H1 (cell line): ENCODE measurements at regions not wholly inside any gene's neighbourhood (a gene's known extent, or its start where the extent isn't known, plus 50 kb on each side); places are given as distances from the start of the nearest gene placed in this dataset.
"Not testable (repeated sequence)": the region's sequence is repeated elsewhere in the genome, so short reads cannot be mapped to it uniquely, and the experiment has no call there.

Experiments used
- CTCF ChIA-PET: fragments of 300-600 bp; sonication (Branson Sonifier 250); formaldehyde crosslinking; loops from one replicate; lab custom pipeline; 2021; ENCODE audit not compliant: partially characterized antibody; lab: Charles Lee
- POLR2A ChIA-PET: fragments of 300-600 bp; sonication (Branson Sonifier 250); formaldehyde crosslinking; loops from one replicate; lab custom pipeline; 2021; ENCODE audit warnings: inconsistent platforms; ENCODE audit not compliant: partially characterized antibody; lab: Charles Lee
- DNase-seq, 2 experiments: peaks; one replicate each; pipeline versions ENCODE4 v3.0.0 to v3.0.0-alpha.2; 2010 to 2022; ENCODE audit warnings: low spot score in 2 of 2, low read depth in 1 of 2, mixed read lengths in 1 of 2
- FAIRE-seq: peaks from 2 replicates; lab custom pipeline; 2011; peaks lifted over from hg19 to GRCh38; lab: Jason Lieb, UNC
- H2AFZ ChIP-seq: 2 replicates; pipeline ENCODE4 v1.8.1; 2012; ENCODE audit warnings: low read length, inconsistent platforms
- H2AK5ac ChIP-seq: 2 replicates; pipeline ENCODE4 v1.6.1; 2013; ENCODE audit warnings: low read depth, low read length
- H2BK120ac ChIP-seq: replicated peaks from 2 replicates; pipeline ENCODE3; 2013; ENCODE audit warnings: low read depth, low read length, inconsistent platforms
- H2BK12ac ChIP-seq: 2 replicates; pipeline ENCODE4 v1.6.1; 2013; ENCODE audit warnings: low read depth, low read length
- H2BK15ac ChIP-seq: 2 replicates; pipeline ENCODE4 v1.6.1; 2013; ENCODE audit warnings: low read length
- H2BK20ac ChIP-seq: 2 replicates; pipeline ENCODE4 v1.6.1; 2013; ENCODE audit warnings: low read length
- H2BK5ac ChIP-seq: 2 replicates; pipeline ENCODE4 v1.6.1; 2013; ENCODE audit warnings: low read depth, low read length
- H3K14ac ChIP-seq: 2 replicates; pipeline ENCODE4 v1.6.1; 2013; ENCODE audit warnings: inconsistent platforms; ENCODE audit not compliant: insufficient read length
- H3K18ac ChIP-seq: 2 replicates; pipeline ENCODE4 v1.6.1; 2013; ENCODE audit warnings: low read length; ENCODE audit errors: extremely low read depth
- H3K23ac ChIP-seq: 2 replicates; pipeline ENCODE4 v1.6.1; 2013; ENCODE audit warnings: inconsistent platforms; ENCODE audit not compliant: insufficient read length
- H3K23me2 ChIP-seq: 2 replicates; pipeline ENCODE4 v1.6.1; 2013; ENCODE audit warnings: low read depth, low read length
- H3K27ac ChIP-seq: 2 replicates; pipeline ENCODE4 v1.6.1; 2011; ENCODE audit warnings: low read depth, low read length, inconsistent platforms
- H3K27me3 ChIP-seq, 4 experiments: replicated peaks in 1 of 4; 1 replicate in 1 of 4; 2 replicates in 3 of 4; pipeline versions ENCODE4 v1.6.1 to v1.8.1; 2011 to 2013; ENCODE audit warnings: low read length in 3 of 4, mild to moderate bottlenecking in 3 of 4, inconsistent platforms in 2 of 4, mixed read lengths in 2 of 4, moderate library complexity in 1 of 4; ENCODE audit not compliant: control insufficient read depth in 3 of 4, insufficient read depth in 3 of 4; ENCODE audit errors: extremely low read depth in 1 of 4
- H3K36me3 ChIP-seq, 4 experiments: 2 replicates each; pipeline versions ENCODE4 v1.6.1 to v1.8.1; 2011 to 2013; ENCODE audit warnings: mild to moderate bottlenecking in 4 of 4, low read length in 3 of 4, moderate library complexity in 2 of 4, control low read depth in 1 of 4, inconsistent platforms in 1 of 4; ENCODE audit not compliant: insufficient read depth in 4 of 4, control insufficient read depth in 2 of 4
- H3K4ac ChIP-seq: replicated peaks from 2 replicates; pipeline ENCODE3; 2013; ENCODE audit warnings: low read length, low read depth, mixed read lengths, inconsistent platforms; ENCODE audit not compliant: insufficient read length
- H3K4me1 ChIP-seq, 4 experiments: replicated peaks in 1 of 4; 1 replicate in 1 of 4; 2 replicates in 3 of 4; pipeline versions ENCODE4 v1.6.1 to v1.8.1; 2011 to 2013; ENCODE audit warnings: low read length in 3 of 4, inconsistent platforms in 2 of 4, mixed read lengths in 1 of 4; ENCODE audit not compliant: insufficient read depth in 4 of 4, control insufficient read depth in 3 of 4
- H3K4me2 ChIP-seq, 2 experiments: 2 replicates each; pipeline versions ENCODE4 v1.6.1 to v1.8.1; 2011 to 2013; ENCODE audit warnings: low read depth in 2 of 2, low read length in 2 of 2, control low read depth in 1 of 2, inconsistent platforms in 1 of 2, mild to moderate bottlenecking in 1 of 2; ENCODE audit not compliant: insufficient read depth in 1 of 2
- H3K4me3 ChIP-seq, 4 experiments: fragments of 200-600, 300-600 bp in 1 of 4; sonication (generic), shearing (Covaris generic), sonication (Bioruptor Twin) in 1 of 4; 2 replicates each; pipeline versions ENCODE4 v1.5.1 to v1.8.1; 2011 to 2016; ENCODE audit warnings: low read length in 4 of 4, low read depth in 3 of 4, control low read depth in 2 of 4, inconsistent platforms in 2 of 4, mild to moderate bottlenecking in 2 of 4, mixed read lengths in 1 of 4, moderate library complexity in 1 of 4; ENCODE audit not compliant: insufficient read depth in 2 of 4; ENCODE audit errors: extremely low read depth in 1 of 4
- H3K56ac ChIP-seq: replicated peaks from 2 replicates; pipeline ENCODE3; 2013; ENCODE audit warnings: low read depth, mild to moderate bottlenecking, mixed read lengths, low read length, inconsistent platforms; ENCODE audit not compliant: insufficient read length
- H3K79me1 ChIP-seq: 2 replicates; pipeline ENCODE4 v1.6.1; 2013; ENCODE audit warnings: low read depth, low read length, control low read depth
- H3K79me2 ChIP-seq, 2 experiments: 2 replicates each; pipeline versions ENCODE4 v1.6.1 to v1.8.1; 2012 to 2013; ENCODE audit warnings: low read length in 2 of 2, mild to moderate bottlenecking in 2 of 2, inconsistent platforms in 1 of 2; ENCODE audit not compliant: insufficient read depth in 2 of 2, control insufficient read depth in 1 of 2
- H3K9ac ChIP-seq, 4 experiments: replicated peaks in 1 of 4; 1 replicate in 1 of 4; 2 replicates in 3 of 4; pipeline versions ENCODE4 v1.6.1 to v1.8.1; 2011 to 2013; ENCODE audit warnings: low read depth in 3 of 4, low read length in 3 of 4, control low read depth in 2 of 4, mild to moderate bottlenecking in 2 of 4, moderate library complexity in 2 of 4, inconsistent platforms in 1 of 4; ENCODE audit errors: extremely low read depth in 1 of 4
- H3K9me3 ChIP-seq, 2 experiments: 2 replicates each; pipeline versions ENCODE4 v1.6.1 to v1.8.1; 2012 to 2013; ENCODE audit warnings: mild to moderate bottlenecking in 2 of 2, moderate library complexity in 2 of 2, control low read depth in 1 of 2, inconsistent platforms in 1 of 2, low read depth in 1 of 2, low read length in 1 of 2, mixed read lengths in 1 of 2; ENCODE audit not compliant: insufficient read depth in 2 of 2
- H4K20me1 ChIP-seq, 2 experiments: replicated peaks in 1 of 2; 2 replicates each; pipeline versions ENCODE3 to v1.8.1; 2011 to 2013; ENCODE audit warnings: inconsistent platforms in 2 of 2, low read length in 2 of 2, mild to moderate bottlenecking in 1 of 2; ENCODE audit not compliant: insufficient read depth in 2 of 2, control insufficient read depth in 1 of 2
- H4K5ac ChIP-seq: 2 replicates; pipeline ENCODE4 v1.6.1; 2013; ENCODE audit warnings: low read length, low read depth, mixed read lengths, inconsistent platforms; ENCODE audit not compliant: insufficient read length
- H4K8ac ChIP-seq: 2 replicates; pipeline ENCODE4 v1.8.0; 2013; ENCODE audit warnings: mild to moderate bottlenecking, moderate library complexity, low read length, inconsistent platforms; ENCODE audit not compliant: insufficient read depth; ENCODE audit errors: extremely low read depth
- H4K91ac ChIP-seq: replicated peaks from 2 replicates; pipeline ENCODE3; 2013; ENCODE audit warnings: low read length, mixed read lengths, inconsistent platforms; ENCODE audit not compliant: insufficient read length
- CREB1 ChIP-seq: IDR thresholded peaks from 2 replicates; pipeline ENCODE4 v1.6.1; 2012; ENCODE audit warnings: inconsistent platforms
- NRF1 ChIP-seq: IDR thresholded peaks from 2 replicates; pipeline ENCODE4 v1.6.1; 2011; ENCODE audit warnings: mild to moderate bottlenecking, low read depth, low read length, improper control_type of control experiment
- SUZ12 ChIP-seq: fragments of 200-600 bp; sonication (generic); IDR thresholded peaks from 2 replicates; pipeline ENCODE4 v1.6.1; 2012; ENCODE audit warnings: mild to moderate bottlenecking, inconsistent platforms, low read length, moderate library complexity, mixed read lengths
- ZNF274 ChIP-seq: IDR thresholded peaks from 2 replicates; pipeline ENCODE4 v1.7.0; 2012; ENCODE audit warnings: low read length, borderline replicate concordance; ENCODE audit errors: extremely low read depth
- WGBS, 2 experiments: shearing (Covaris generic) in 1 of 2; methylation state at CpG; one replicate each; pipeline versions ENCODE4 v1.1.6 to v1.1.7; 2013 to 2015; ENCODE audit warnings: low lambda C conversion rate in 2 of 2, mixed read lengths in 2 of 2, inconsistent platforms in 1 of 2, low coverage in 1 of 2, missing lambda C conversion rate in 1 of 2; ENCODE audit not compliant: insufficient replicate concordance in 2 of 2, insufficient coverage in 1 of 2, insufficient read length in 1 of 2; ENCODE audit errors: extremely low coverage in 1 of 2, missing lambda C conversion rate in 1 of 2; 5-methylcytosine and 5-hydroxymethylcytosine counted together

DNA sequence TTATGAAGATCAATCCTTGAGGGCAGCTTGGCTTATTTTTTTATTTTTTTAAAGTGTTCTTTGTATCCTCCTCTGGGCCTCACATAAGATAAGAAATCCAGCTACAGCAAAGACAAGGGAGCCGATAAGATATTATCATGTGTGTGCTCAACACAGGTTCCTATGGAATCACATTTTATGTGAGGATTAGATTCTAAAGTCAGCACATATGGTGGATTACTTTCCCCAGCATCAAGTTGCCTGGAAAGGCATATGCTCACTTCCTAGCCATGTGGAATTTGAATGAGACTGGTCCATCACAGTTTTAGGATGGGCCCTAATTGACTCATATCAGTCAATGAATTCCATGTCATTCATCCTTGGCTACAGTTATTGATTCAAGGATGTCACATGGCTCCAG lies 456.9 kb upstream of the LRRC7 start (continued):
- no peak for TF ChIP-seq ZNF274
- no peak for TF ChIP-seq CREB1
- TF ChIP-seq NRF1, result no peak
- no peak for TF ChIP-seq SUZ12

DNA sequence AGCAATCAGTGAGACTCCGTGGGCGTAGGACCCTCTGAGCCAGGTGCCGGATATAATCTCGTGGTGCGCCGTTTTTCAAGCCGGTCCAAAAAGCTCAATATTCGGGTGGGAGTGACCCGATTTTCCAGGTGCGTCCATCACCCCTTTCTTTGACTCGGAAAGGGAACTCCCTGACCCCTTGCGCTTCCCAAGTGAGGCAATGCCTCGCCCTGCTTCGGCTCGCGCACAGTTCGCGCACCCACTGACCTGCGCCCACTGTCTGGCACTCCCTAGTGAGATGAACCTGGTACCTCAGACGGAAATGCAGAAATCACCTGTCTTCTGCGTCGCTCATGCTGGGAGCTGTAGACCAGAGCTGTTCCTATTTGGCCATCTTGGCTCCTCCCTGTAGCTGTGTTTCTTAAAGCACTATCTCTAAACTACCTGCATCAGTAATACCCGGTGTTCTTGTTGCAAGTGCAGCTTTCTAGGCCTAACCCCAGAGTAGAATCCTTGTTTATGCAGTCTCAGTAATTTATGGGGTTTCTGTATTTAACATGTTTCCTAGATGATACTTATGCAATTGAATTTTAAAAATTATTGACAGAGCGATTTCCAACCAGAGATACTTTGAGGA lies 447.5 kb upstream of the LRRC7 start:
- H2AFZ ChIP-seq, H2BK15ac ChIP-seq, POLR2A ChIA-PET, H3K18ac ChIP-seq, H4K20me1 ChIP-seq, H2BK12ac ChIP-seq, H3K4me1 ChIP-seq, H2AK5ac ChIP-seq, H3K27me3 ChIP-seq, H3K27ac ChIP-seq, FAIRE-seq, H3K9ac ChIP-seq, H3K23ac ChIP-seq, H3K4ac ChIP-seq, H3K56ac ChIP-seq, H2BK20ac ChIP-seq, H3K36me3 ChIP-seq, H3K14ac ChIP-seq, H4K91ac ChIP-seq, H3K79me1 ChIP-seq, H3K23me2 ChIP-seq, H2BK5ac ChIP-seq, H4K5ac ChIP-seq, H3K79me2 ChIP-seq, H3K9me3 ChIP-seq, H2BK120ac ChIP-seq, H4K8ac ChIP-seq: not testable (repeated sequence)
- Histone ChIP-seq H3K4me2 (peak overlapping the region; percentile 33 to 58; a peak in 2 of 4 replicates), H3K4me3 (peak overlapping the region in 2 of 4 experiments; percentile 9 to 40; a peak in 2 of 8 replicates)
- CTCF ChIA-PET, result interaction anchor here (1.0 kb wide), 1 partner anchor 9 kb away, joined by 3 read pairs; no protein-coding TSS in a partner anchor
- 70% methylated on average over 18 of the region's 24 CpGs; no CpG with 5 or more reads in 1 of the 2 experiments for WGBS, 2 experiments
- peak in 1 of 2 experiments; percentile 59 for DNase-seq
